H1 (cell line): ENCODE measurements at regions not wholly inside any gene's neighbourhood (a gene's known extent, or its start where the extent isn't known, plus 50 kb on each side); places are given as distances from the start of the nearest gene placed in this dataset.

Source experiments
- CTCF ChIA-PET: fragments of 300-600 bp; sonication (Branson Sonifier 250); formaldehyde crosslinking; loops from one replicate; lab custom pipeline; 2021; ENCODE audit not compliant: partially characterized antibody; lab: Charles Lee
- POLR2A ChIA-PET: fragments of 300-600 bp; sonication (Branson Sonifier 250); formaldehyde crosslinking; loops from one replicate; lab custom pipeline; 2021; ENCODE audit warnings: inconsistent platforms; ENCODE audit not compliant: partially characterized antibody; lab: Charles Lee
- DNase-seq, 2 experiments: peaks; one replicate each; pipeline versions ENCODE4 v3.0.0 to v3.0.0-alpha.2; 2010 to 2022; ENCODE audit warnings: low spot score in 2 of 2, low read depth in 1 of 2, mixed read lengths in 1 of 2
- FAIRE-seq: peaks from 2 replicates; lab custom pipeline; 2011; peaks lifted over from hg19 to GRCh38; lab: Jason Lieb, UNC
- H2AFZ ChIP-seq: 2 replicates; pipeline ENCODE4 v1.8.1; 2012; ENCODE audit warnings: low read length, inconsistent platforms
- H2AK5ac ChIP-seq: 2 replicates; pipeline ENCODE4 v1.6.1; 2013; ENCODE audit warnings: low read depth, low read length
- H2BK120ac ChIP-seq: replicated peaks from 2 replicates; pipeline ENCODE3; 2013; ENCODE audit warnings: low read depth, low read length, inconsistent platforms
- H2BK12ac ChIP-seq: 2 replicates; pipeline ENCODE4 v1.6.1; 2013; ENCODE audit warnings: low read depth, low read length
- H2BK15ac ChIP-seq: 2 replicates; pipeline ENCODE4 v1.6.1; 2013; ENCODE audit warnings: low read length
- H2BK20ac ChIP-seq: 2 replicates; pipeline ENCODE4 v1.6.1; 2013; ENCODE audit warnings: low read length
- H2BK5ac ChIP-seq: 2 replicates; pipeline ENCODE4 v1.6.1; 2013; ENCODE audit warnings: low read depth, low read length
- H3K14ac ChIP-seq: 2 replicates; pipeline ENCODE4 v1.6.1; 2013; ENCODE audit warnings: inconsistent platforms; ENCODE audit not compliant: insufficient read length
- H3K18ac ChIP-seq: 2 replicates; pipeline ENCODE4 v1.6.1; 2013; ENCODE audit warnings: low read length; ENCODE audit errors: extremely low read depth
- H3K23ac ChIP-seq: 2 replicates; pipeline ENCODE4 v1.6.1; 2013; ENCODE audit warnings: inconsistent platforms; ENCODE audit not compliant: insufficient read length
- H3K23me2 ChIP-seq: 2 replicates; pipeline ENCODE4 v1.6.1; 2013; ENCODE audit warnings: low read depth, low read length
- H3K27ac ChIP-seq: 2 replicates; pipeline ENCODE4 v1.6.1; 2011; ENCODE audit warnings: low read depth, low read length, inconsistent platforms
- H3K27me3 ChIP-seq, 4 experiments: replicated peaks in 1 of 4; 1 replicate in 1 of 4; 2 replicates in 3 of 4; pipeline versions ENCODE4 v1.6.1 to v1.8.1; 2011 to 2013; ENCODE audit warnings: low read length in 3 of 4, mild to moderate bottlenecking in 3 of 4, inconsistent platforms in 2 of 4, mixed read lengths in 2 of 4, moderate library complexity in 1 of 4; ENCODE audit not compliant: control insufficient read depth in 3 of 4, insufficient read depth in 3 of 4; ENCODE audit errors: extremely low read depth in 1 of 4
- H3K36me3 ChIP-seq, 4 experiments: 2 replicates each; pipeline versions ENCODE4 v1.6.1 to v1.8.1; 2011 to 2013; ENCODE audit warnings: mild to moderate bottlenecking in 4 of 4, low read length in 3 of 4, moderate library complexity in 2 of 4, control low read depth in 1 of 4, inconsistent platforms in 1 of 4; ENCODE audit not compliant: insufficient read depth in 4 of 4, control insufficient read depth in 2 of 4
- H3K4ac ChIP-seq: replicated peaks from 2 replicates; pipeline ENCODE3; 2013; ENCODE audit warnings: low read length, low read depth, mixed read lengths, inconsistent platforms; ENCODE audit not compliant: insufficient read length
- H3K4me1 ChIP-seq, 4 experiments: replicated peaks in 1 of 4; 1 replicate in 1 of 4; 2 replicates in 3 of 4; pipeline versions ENCODE4 v1.6.1 to v1.8.1; 2011 to 2013; ENCODE audit warnings: low read length in 3 of 4, inconsistent platforms in 2 of 4, mixed read lengths in 1 of 4; ENCODE audit not compliant: insufficient read depth in 4 of 4, control insufficient read depth in 3 of 4
- H3K4me2 ChIP-seq, 2 experiments: 2 replicates each; pipeline versions ENCODE4 v1.6.1 to v1.8.1; 2011 to 2013; ENCODE audit warnings: low read depth in 2 of 2, low read length in 2 of 2, control low read depth in 1 of 2, inconsistent platforms in 1 of 2, mild to moderate bottlenecking in 1 of 2; ENCODE audit not compliant: insufficient read depth in 1 of 2
- H3K4me3 ChIP-seq, 4 experiments: fragments of 200-600, 300-600 bp in 1 of 4; sonication (generic), shearing (Covaris generic), sonication (Bioruptor Twin) in 1 of 4; 2 replicates each; pipeline versions ENCODE4 v1.5.1 to v1.8.1; 2011 to 2016; ENCODE audit warnings: low read length in 4 of 4, low read depth in 3 of 4, control low read depth in 2 of 4, inconsistent platforms in 2 of 4, mild to moderate bottlenecking in 2 of 4, mixed read lengths in 1 of 4, moderate library complexity in 1 of 4; ENCODE audit not compliant: insufficient read depth in 2 of 4; ENCODE audit errors: extremely low read depth in 1 of 4
- H3K56ac ChIP-seq: replicated peaks from 2 replicates; pipeline ENCODE3; 2013; ENCODE audit warnings: low read depth, mild to moderate bottlenecking, mixed read lengths, low read length, inconsistent platforms; ENCODE audit not compliant: insufficient read length
- H3K79me1 ChIP-seq: 2 replicates; pipeline ENCODE4 v1.6.1; 2013; ENCODE audit warnings: low read depth, low read length, control low read depth
- H3K79me2 ChIP-seq, 2 experiments: 2 replicates each; pipeline versions ENCODE4 v1.6.1 to v1.8.1; 2012 to 2013; ENCODE audit warnings: low read length in 2 of 2, mild to moderate bottlenecking in 2 of 2, inconsistent platforms in 1 of 2; ENCODE audit not compliant: insufficient read depth in 2 of 2, control insufficient read depth in 1 of 2
- H3K9ac ChIP-seq, 4 experiments: replicated peaks in 1 of 4; 1 replicate in 1 of 4; 2 replicates in 3 of 4; pipeline versions ENCODE4 v1.6.1 to v1.8.1; 2011 to 2013; ENCODE audit warnings: low read depth in 3 of 4, low read length in 3 of 4, control low read depth in 2 of 4, mild to moderate bottlenecking in 2 of 4, moderate library complexity in 2 of 4, inconsistent platforms in 1 of 4; ENCODE audit errors: extremely low read depth in 1 of 4
- H3K9me3 ChIP-seq, 2 experiments: 2 replicates each; pipeline versions ENCODE4 v1.6.1 to v1.8.1; 2012 to 2013; ENCODE audit warnings: mild to moderate bottlenecking in 2 of 2, moderate library complexity in 2 of 2, control low read depth in 1 of 2, inconsistent platforms in 1 of 2, low read depth in 1 of 2, low read length in 1 of 2, mixed read lengths in 1 of 2; ENCODE audit not compliant: insufficient read depth in 2 of 2
- H4K20me1 ChIP-seq, 2 experiments: replicated peaks in 1 of 2; 2 replicates each; pipeline versions ENCODE3 to v1.8.1; 2011 to 2013; ENCODE audit warnings: inconsistent platforms in 2 of 2, low read length in 2 of 2, mild to moderate bottlenecking in 1 of 2; ENCODE audit not compliant: insufficient read depth in 2 of 2, control insufficient read depth in 1 of 2
- H4K5ac ChIP-seq: 2 replicates; pipeline ENCODE4 v1.6.1; 2013; ENCODE audit warnings: low read length, low read depth, mixed read lengths, inconsistent platforms; ENCODE audit not compliant: insufficient read length
- H4K8ac ChIP-seq: 2 replicates; pipeline ENCODE4 v1.8.0; 2013; ENCODE audit warnings: mild to moderate bottlenecking, moderate library complexity, low read length, inconsistent platforms; ENCODE audit not compliant: insufficient read depth; ENCODE audit errors: extremely low read depth
- H4K91ac ChIP-seq: replicated peaks from 2 replicates; pipeline ENCODE3; 2013; ENCODE audit warnings: low read length, mixed read lengths, inconsistent platforms; ENCODE audit not compliant: insufficient read length
- SRF ChIP-seq: IDR thresholded peaks from 2 replicates; pipeline ENCODE4 v1.6.1; 2011; ENCODE audit warnings: mild to moderate bottlenecking, low read depth, low read length, moderate library complexity
- WGBS, 2 experiments: shearing (Covaris generic) in 1 of 2; methylation state at CpG; one replicate each; pipeline versions ENCODE4 v1.1.6 to v1.1.7; 2013 to 2015; ENCODE audit warnings: low lambda C conversion rate in 2 of 2, mixed read lengths in 2 of 2, inconsistent platforms in 1 of 2, low coverage in 1 of 2, missing lambda C conversion rate in 1 of 2; ENCODE audit not compliant: insufficient replicate concordance in 2 of 2, insufficient coverage in 1 of 2, insufficient read length in 1 of 2; ENCODE audit errors: extremely low coverage in 1 of 2, missing lambda C conversion rate in 1 of 2; 5-methylcytosine and 5-hydroxymethylcytosine counted together

GRCh38 chr19:27796073-27796472 lies 1416.9 kb downstream of the UQCRFS1 start:
- WGBS, 2 experiments, result 55% methylated on average over 2 of the region's 2 CpGs; no CpG with 5 or more reads in 1 of the 2 experiments
- Histone ChIP-seq H3K36me3 (no peaks in the 10 kb centered on the region; a peak in 2 of 8 replicates), H2BK12ac (no peak overlapping the region)

More at GRCh38 chr19:27796073-27796472, 1416.9 kb downstream of the UQCRFS1 start:
- Histone ChIP-seq H3K9ac (no peak overlapping the region), H3K79me2 (peaks cover 0 to 39% of the 10 kb centered on the region in 2 experiments; a peak in 3 of 4 replicates), H2BK15ac (no peak overlapping the region), H3K4me1 (peaks cover 0 to 9% (median 5%) of the 10 kb centered on the region in 4 experiments; a peak in 4 of 7 replicates), H3K23ac (no peak overlapping the region), H2BK20ac (no peak overlapping the region), H2AFZ (no peak overlapping the region), H4K20me1 (peaks cover 8% of the 10 kb centered on the region in 2 experiments), H3K23me2 (no peaks in the 10 kb centered on the region), H3K27ac (no peak overlapping the region), H2BK5ac (no peak overlapping the region), H4K91ac (no peak overlapping the region), H3K4ac (no peak overlapping the region), H3K56ac (no peak overlapping the region), H3K4me3 (no peak overlapping the region), H3K79me1 (no peaks in the 10 kb centered on the region; the same call in 1 of the 2 replicates), H3K9me3 (no peaks in the 10 kb centered on the region), H2AK5ac (no peak overlapping the region), H4K8ac (no peak overlapping the region), H2BK120ac (no peak overlapping the region), H3K14ac (no peak overlapping the region), H3K27me3 (no peaks in the 10 kb centered on the region), H3K18ac (no peak overlapping the region), H3K4me2 (no peak overlapping the region), H4K5ac (no peak overlapping the region)
- POLR2A ChIA-PET, result no interaction called here
- DNase-seq (no peak), FAIRE-seq (no peak)
- TF ChIP-seq SRF, result no peak
- CTCF ChIA-PET, result no interaction called here
